ENCODE measurements at regions not wholly inside any gene's neighbourhood (a gene's known extent, or its start where the extent isn't known, plus 50 kb on each side); places are given as distances from the start of the nearest gene placed in this dataset.

GRCh38 chr9:115169003-115169402 lies 51.0 kb upstream of the TNC start:
- DNase-seq, result no peak

- peak; percentile 52 for DNase-seq
These were observed 52.6 kb upstream of the TNC start for GRCh38 chr9:115170358-115171073.

GRCh38 chr9:115171921-115172388 lies 54.0 kb upstream of the TNC start:
- peak; percentile 23 for DNase-seq

GRCh38 chr9:115182264-115182663 lies 64.3 kb upstream of the TNC start:
- DNase-seq, result no peak

- DNase-seq, result no peak
These were observed 65.5 kb upstream of the TNC start for GRCh38 chr9:115183436-115183835.

- no peak for DNase-seq
These were observed 71.7 kb upstream of the TNC start for GRCh38 chr9:115189686-115190085.

GRCh38 chr9:115191667-115192066 lies 73.7 kb upstream of the TNC start:
- DNase-seq, result no peak

- DNase-seq, result no peak
These were observed 74.3 kb upstream of the TNC start for GRCh38 chr9:115192280-115192679.

GRCh38 chr9:115192835-115193525 lies 75.0 kb upstream of the TNC start:
- DNase-seq, result peak; percentile 47

GRCh38 chr9:115193777-115194176 lies 75.8 kb upstream of the TNC start:
- DNase-seq, result no peak

GRCh38 chr9:115194216-115194615 lies 76.3 kb upstream of the TNC start:
- DNase-seq, result no peak

- no peak for DNase-seq
These were observed 78.0 kb upstream of the TNC start for GRCh38 chr9:115195912-115196311.

GRCh38 chr9:115196919-115197318 lies 79.0 kb upstream of the TNC start:
- DNase-seq, result no peak

GRCh38 chr9:115198001-115198400 lies 80.0 kb upstream of the TNC start:
- no peak for DNase-seq

GRCh38 chr9:115200711-115201505 lies 83.0 kb upstream of the TNC start:
- no peak for DNase-seq

- no peak for DNase-seq
These were observed 84.2 kb upstream of the TNC start for GRCh38 chr9:115202181-115202580.

- DNase-seq, result peak; percentile 29
These were observed 85.2 kb upstream of the TNC start for GRCh38 chr9:115202960-115203751.

GRCh38 chr9:115204904-115205453 lies 87.0 kb upstream of the TNC start:
- DNase-seq, result no peak

GRCh38 chr9:115207003-115207836 lies 89.3 kb upstream of the TNC start:
- no peak for DNase-seq

- DNase-seq, result no peak
These were observed 90.5 kb upstream of the TNC start for GRCh38 chr9:115208501-115208900.
